HCT116 (cell line): ENCODE measurements at regions not wholly inside any gene's neighbourhood (a gene's known extent, or its start where the extent isn't known, plus 50 kb on each side); places are given as distances from the start of the nearest gene placed in this dataset.

Source experiments
- ATAC-seq: fragments of 200-7000 bp; cut with Tn5 transposase; 2 replicates; pipeline ENCODE4 v1.9.1; 2020; ENCODE audit warnings: mild to moderate bottlenecking, moderate library complexity
- BruUV-seq: library from RNA; stranded (reverse); fragments of 400-500 nt; replicated peaks from 2 replicates; lab custom pipeline; 2021; lab: Mats Ljungman, UMichigan
- CTCF ChIA-PET: fragments of 300-600 bp; sonication (Branson Sonifier 250); formaldehyde crosslinking; loops from one replicate; lab custom pipeline; 2021; ENCODE audit warnings: antibody characterized with exemption; lab: Charles Lee
- POLR2A ChIA-PET: fragments of 300-600, 350-600 bp; sonication (Branson Sonifier 250); formaldehyde crosslinking; loops from one replicate; lab custom pipeline; 2021; ENCODE audit warnings: antibody characterized with exemption; lab: Charles Lee
- RAD21 ChIA-PET, 2 experiments: fragments of 300-600 bp; sonication (Branson Sonifier 250); formaldehyde crosslinking; loops; one replicate each; lab custom pipeline; 2023; ENCODE audit warnings: low total read pairs in 2 of 2; ENCODE audit not compliant: uncharacterized antibody in 2 of 2, unreplicated experiment in 2 of 2, low non-redundant PET in 1 of 2; lab: Charles Lee
- DNase-seq: peaks from one replicate; pipeline ENCODE4 v3.0.0-alpha.2; 2010; ENCODE audit warnings: low read depth, low spot score
- H2AFZ ChIP-seq: fragments of 200-600 bp; shearing (Covaris generic), sonication (generic); 2 replicates; pipeline ENCODE4 v1.6.1; 2017; ENCODE audit warnings: low read depth, mixed run types, mixed read lengths, antibody characterized with exemption, low read length; ENCODE audit not compliant: poor library complexity, severe bottlenecking
- H3K27ac ChIP-seq: 2 replicates; pipeline ENCODE4 v1.5.1; 2012; ENCODE audit warnings: low read depth, low read length
- H3K27me3 ChIP-seq: fragments of 200-600 bp; sonication (generic); 2 replicates; pipeline ENCODE4 v1.6.1; 2016; ENCODE audit warnings: mixed run types, low read length, mixed read lengths; ENCODE audit not compliant: insufficient read depth
- H3K36me3 ChIP-seq, 2 experiments: fragments of 200-500 bp in 1 of 2; fragments of 200-600 bp in 1 of 2; sonication (Bioruptor generic) in 1 of 2; sonication (generic) in 1 of 2; 2 replicates each; pipeline versions ENCODE4 v1.5.1 to v1.6.1; 2014 to 2016; ENCODE audit warnings: low read length in 2 of 2, inconsistent platforms in 1 of 2, mixed read lengths in 1 of 2, mixed run types in 1 of 2; ENCODE audit not compliant: insufficient read depth in 2 of 2, control insufficient read depth in 1 of 2
- H3K4me1 ChIP-seq, 2 experiments: fragments of 200-600 bp in 1 of 2; sonication (generic) in 1 of 2; 2 replicates each; pipeline versions ENCODE4 v1.5.1 to v1.6.1; 2012 to 2017; ENCODE audit warnings: low read length in 2 of 2, inconsistent platforms in 1 of 2, mild to moderate bottlenecking in 1 of 2, mixed read lengths in 1 of 2, mixed run types in 1 of 2, moderate library complexity in 1 of 2; ENCODE audit not compliant: insufficient read depth in 2 of 2, control insufficient read depth in 1 of 2
- H3K4me2 ChIP-seq: fragments of 200-600 bp; sonication (generic); 2 replicates; pipeline ENCODE4 v1.6.1; 2017; ENCODE audit warnings: mixed run types, low read length, mixed read lengths
- H3K4me3 ChIP-seq, 2 experiments: fragments of 200-600 bp in 1 of 2; sonication (generic) in 1 of 2; replicated peaks in 1 of 2; 2 replicates each; pipeline ENCODE4 v1.5.1; 2011 to 2016; ENCODE audit warnings: low read length in 2 of 2, control low read depth in 1 of 2, low read depth in 1 of 2, mild to moderate bottlenecking in 1 of 2, mixed read lengths in 1 of 2, mixed run types in 1 of 2
- H3K79me2 ChIP-seq: fragments of 200-600 bp; sonication (generic); 2 replicates; pipeline ENCODE4 v1.6.1; 2017; ENCODE audit warnings: mild to moderate bottlenecking, mixed run types, low read length, moderate library complexity, mixed read lengths; ENCODE audit not compliant: insufficient read depth
- H3K9ac ChIP-seq: fragments of 200-600 bp; sonication (generic); 2 replicates; pipeline ENCODE4 v1.6.1; 2016; ENCODE audit warnings: low read length, mixed read lengths
- H3K9me2 ChIP-seq: fragments of 200-600 bp; sonication (generic), shearing (Covaris generic); 2 replicates; pipeline ENCODE4 v1.6.1; 2017; ENCODE audit warnings: mixed run types, mild to moderate bottlenecking, moderate library complexity; ENCODE audit not compliant: insufficient read depth
- H3K9me3 ChIP-seq, 2 experiments: fragments of 200-500 bp in 1 of 2; fragments of 200-600 bp in 1 of 2; sonication (Bioruptor generic) in 1 of 2; sonication (generic) in 1 of 2; 2 replicates each; pipeline ENCODE4 v1.6.1; 2014 to 2017; ENCODE audit warnings: low read length in 2 of 2, mixed read lengths in 2 of 2, inconsistent platforms in 1 of 2, low read depth in 1 of 2, mild to moderate bottlenecking in 1 of 2, mixed run types in 1 of 2, moderate library complexity in 1 of 2; ENCODE audit not compliant: control insufficient read depth in 1 of 2, insufficient read depth in 1 of 2
- H4K20me1 ChIP-seq: fragments of 200-600 bp; sonication (generic), shearing (Covaris generic); 2 replicates; pipeline ENCODE4 v1.6.1; 2017; ENCODE audit warnings: mixed run types, mild to moderate bottlenecking, moderate library complexity; ENCODE audit not compliant: insufficient read depth
- EGR1 ChIP-seq: IDR thresholded peaks from 2 replicates; pipeline ENCODE4 v1.6.1; 2012; ENCODE audit warnings: low read depth
- EZH2phosphoT487 ChIP-seq: fragments of 200-600 bp; IDR thresholded peaks from 2 replicates; pipeline ENCODE4 v1.6.1; 2018; ENCODE audit warnings: antibody characterized with exemption, borderline replicate concordance
- JUND ChIP-seq: IDR thresholded peaks from 2 replicates; pipeline ENCODE4 v1.6.1; 2012
- MAX ChIP-seq: IDR thresholded peaks from 2 replicates; pipeline ENCODE4 v1.6.1; 2012
- RAD21 ChIP-seq: IDR thresholded peaks from 2 replicates; pipeline ENCODE4 v1.6.1; 2012; ENCODE audit warnings: low read depth, mild to moderate bottlenecking
- REST ChIP-seq: IDR thresholded peaks from 2 replicates; pipeline ENCODE4 v1.6.1; 2012; ENCODE audit warnings: low read depth
- TCF7L2 ChIP-seq: IDR thresholded peaks from 2 replicates; pipeline ENCODE4 v1.7.0; 2011; ENCODE audit warnings: borderline replicate concordance, inconsistent platforms; ENCODE audit not compliant: insufficient read depth, insufficient read length; ENCODE audit errors: extremely low read depth
- YY1 ChIP-seq: IDR thresholded peaks from 2 replicates; pipeline ENCODE4 v1.6.1; 2011; ENCODE audit warnings: low read length, low read depth, moderate library complexity, mild to moderate bottlenecking; ENCODE audit not compliant: insufficient replicate concordance; ENCODE audit errors: extremely low read depth
- intact Hi-C: fragments of 100-400 bp; cut with micrococcal nuclease; formaldehyde crosslinking; loops from 2 replicates; pipeline ENCODE4 v1.10.0; 2022

- H3K4me2 ChIP-seq = no peak overlapping the region
- intact Hi-C loops = no loop called here
- H2AFZ ChIP-seq = no peak overlapping the region
- RAD21 ChIA-PET = no interaction called here
- peaks cover 11% of the 10 kb centered on the region; the same call in 1 of the 2 replicates for H3K27me3 ChIP-seq
- TF ChIP-seq EGR1 (no peak), REST (no peak), YY1 (no peak), TCF7L2 (no peak)
- H3K9me3 ChIP-seq = no peaks in the 10 kb centered on the region
- DNase-seq (no peak), ATAC-seq (no peak)
- no peaks in the 10 kb centered on the region for H3K79me2 ChIP-seq
- BruUV-seq = no TSS peak
- no peak overlapping the region for H3K9ac ChIP-seq
- no peaks in the 10 kb centered on the region for H4K20me1 ChIP-seq
- no peaks in the 10 kb centered on the region for H3K36me3 ChIP-seq
- H3K9me2 ChIP-seq = no peaks in the 10 kb centered on the region
- H3K4me1 ChIP-seq = no peaks in the 10 kb centered on the region
- CTCF ChIA-PET = no interaction called here
- no peak overlapping the region for H3K4me3 ChIP-seq
- POLR2A ChIA-PET = no interaction called here
- no peak overlapping the region for H3K27ac ChIP-seq
These were observed 271.8 kb upstream of the GK2 start for GRCh38 chr4:79679859-79680258.

- H3K9me3 ChIP-seq = no peaks in the 10 kb centered on the region
- no peaks in the 10 kb centered on the region for H3K27me3 ChIP-seq
- no peak overlapping the region for H3K9ac ChIP-seq
- H2AFZ ChIP-seq = no peak overlapping the region
- RAD21 ChIA-PET = no interaction called here
- no TSS peak for BruUV-seq
- H3K9me2 ChIP-seq = no peaks in the 10 kb centered on the region
- H3K27ac ChIP-seq = no peak overlapping the region
- CTCF ChIA-PET = no interaction called here
- POLR2A ChIA-PET = no interaction called here
- ATAC-seq (no peak), DNase-seq (no peak)
- intact Hi-C loops = no loop called here
- H3K4me3 ChIP-seq = no peak overlapping the region
- H3K79me2 ChIP-seq = no peaks in the 10 kb centered on the region
- no peaks in the 10 kb centered on the region for H4K20me1 ChIP-seq
- no peak overlapping the region for H3K4me2 ChIP-seq
- TF ChIP-seq RAD21 (no peak), JUND (no peak), REST (no peak), MAX (no peak), EZH2phosphoT487 (no peak)
- H3K4me1 ChIP-seq = no peaks in the 10 kb centered on the region
- no peaks in the 10 kb centered on the region for H3K36me3 ChIP-seq
These were observed 270.6 kb upstream of the GK2 start for GRCh38 chr4:79678472-79679202.
